Glutamatergic neuron (in vitro differentiated cells): ENCODE measurements at regions not wholly inside any gene's neighbourhood (a gene's known extent, or its start where the extent isn't known, plus 50 kb on each side); places are given as distances from the start of the nearest gene placed in this dataset.

Experiments used
- DNase-seq: peaks from one replicate; pipeline ENCODE4 v3.0.0; 2022
- H3K27ac Mint-ChIP-seq: one replicate; pipeline ENCODE4 v1.8.0; 2020; ENCODE audit warnings: mild to moderate bottlenecking, mixed read lengths, inconsistent platforms; ENCODE audit not compliant: unreplicated experiment
- H3K27me3 Mint-ChIP-seq: one replicate; pipeline ENCODE4 v1.8.0; 2020; ENCODE audit warnings: mild to moderate bottlenecking, moderate library complexity, mixed read lengths, inconsistent platforms; ENCODE audit not compliant: unreplicated experiment
- H3K36me3 Mint-ChIP-seq: one replicate; pipeline ENCODE4 v1.8.0; 2020; ENCODE audit warnings: mild to moderate bottlenecking, mixed read lengths, inconsistent platforms; ENCODE audit not compliant: unreplicated experiment
- H3K4me1 Mint-ChIP-seq: one replicate; pipeline ENCODE4 v1.8.0; 2020; ENCODE audit warnings: mild to moderate bottlenecking, low read depth, mixed read lengths, inconsistent platforms; ENCODE audit not compliant: unreplicated experiment
- H3K4me3 Mint-ChIP-seq: one replicate; pipeline ENCODE4 v1.8.0; 2020; ENCODE audit warnings: mild to moderate bottlenecking, mixed read lengths, inconsistent platforms; ENCODE audit not compliant: unreplicated experiment
- H3K9me3 Mint-ChIP-seq: one replicate; pipeline ENCODE4 v1.8.0; 2020; ENCODE audit warnings: mild to moderate bottlenecking, moderate library complexity, mixed read lengths, inconsistent platforms; ENCODE audit not compliant: unreplicated experiment
- TF ChIP-seq, protein P1 (sequence below): fragments of 200-600 bp; sonication (generic); IDR thresholded peaks from one replicate; pipeline ENCODE4 v1.5.0; 2021; ENCODE audit not compliant: partially characterized antibody, unreplicated experiment

DNA sequence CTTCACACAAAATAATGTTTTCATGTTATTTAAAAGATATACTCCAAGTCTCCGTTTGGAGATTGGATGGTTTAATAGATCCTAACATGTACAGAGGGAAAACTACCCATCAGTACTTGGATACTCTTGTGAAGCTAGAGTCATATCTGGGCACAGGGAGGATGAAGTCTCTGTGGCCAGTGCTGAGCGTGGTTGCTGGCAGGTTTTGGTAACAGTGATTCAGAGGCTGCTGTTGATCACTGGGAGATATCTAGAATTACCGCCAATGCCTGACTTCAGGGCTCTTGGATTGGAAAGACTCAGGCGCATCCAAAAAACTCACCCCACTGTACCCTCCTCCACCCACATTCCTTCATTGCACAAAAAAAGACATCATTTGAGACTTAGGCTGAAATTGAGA is 107.2 kb upstream of the PGRMC2 start:
- Mint-ChIP-seq H3K27ac (no peak overlapping the region), H3K27me3 (peaks cover 2% of the 10 kb centered on the region), H3K4me1 (no peaks in the 10 kb centered on the region), H3K9me3 (no peaks in the 10 kb centered on the region), H3K36me3 (no peaks in the 10 kb centered on the region), H3K4me3 (no peak overlapping the region)
- DNase-seq = no peak
- TF ChIP-seq, protein P1, sequence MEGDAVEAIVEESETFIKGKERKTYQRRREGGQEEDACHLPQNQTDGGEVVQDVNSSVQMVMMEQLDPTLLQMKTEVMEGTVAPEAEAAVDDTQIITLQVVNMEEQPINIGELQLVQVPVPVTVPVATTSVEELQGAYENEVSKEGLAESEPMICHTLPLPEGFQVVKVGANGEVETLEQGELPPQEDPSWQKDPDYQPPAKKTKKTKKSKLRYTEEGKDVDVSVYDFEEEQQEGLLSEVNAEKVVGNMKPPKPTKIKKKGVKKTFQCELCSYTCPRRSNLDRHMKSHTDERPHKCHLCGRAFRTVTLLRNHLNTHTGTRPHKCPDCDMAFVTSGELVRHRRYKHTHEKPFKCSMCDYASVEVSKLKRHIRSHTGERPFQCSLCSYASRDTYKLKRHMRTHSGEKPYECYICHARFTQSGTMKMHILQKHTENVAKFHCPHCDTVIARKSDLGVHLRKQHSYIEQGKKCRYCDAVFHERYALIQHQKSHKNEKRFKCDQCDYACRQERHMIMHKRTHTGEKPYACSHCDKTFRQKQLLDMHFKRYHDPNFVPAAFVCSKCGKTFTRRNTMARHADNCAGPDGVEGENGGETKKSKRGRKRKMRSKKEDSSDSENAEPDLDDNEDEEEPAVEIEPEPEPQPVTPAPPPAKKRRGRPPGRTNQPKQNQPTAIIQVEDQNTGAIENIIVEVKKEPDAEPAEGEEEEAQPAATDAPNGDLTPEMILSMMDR = no peak

DNA sequence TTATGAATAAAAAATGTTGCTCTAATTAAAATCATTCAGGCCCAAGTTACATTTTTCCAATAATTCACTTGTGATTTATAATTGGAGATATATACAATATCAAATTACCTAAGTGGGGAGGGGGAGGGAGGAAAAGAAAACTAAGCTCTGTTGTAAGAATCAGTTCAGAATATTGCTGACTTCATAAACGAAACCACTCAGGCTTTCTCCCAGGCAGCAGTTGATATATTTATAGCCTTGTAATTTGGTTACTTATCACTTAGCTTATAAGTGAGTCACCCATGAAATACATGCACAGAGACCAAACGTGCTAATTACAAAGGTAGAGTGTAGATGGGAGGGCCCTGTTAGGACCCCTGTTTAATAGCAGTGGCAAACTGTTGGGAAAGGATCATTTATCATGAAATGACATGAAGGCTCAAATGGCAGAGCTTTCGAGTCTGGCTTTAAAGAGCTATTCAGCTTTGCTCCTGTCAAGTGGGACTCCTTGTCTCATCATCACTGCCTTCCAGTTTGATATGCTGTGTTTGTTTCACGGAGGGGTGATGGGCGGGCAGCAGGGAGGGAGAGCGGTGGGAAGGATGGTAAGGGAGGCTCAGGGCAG is 105.6 kb upstream of the PGRMC2 start:
- H3K27me3 Mint-ChIP-seq = peaks cover 4% of the 10 kb centered on the region
- H3K4me1 Mint-ChIP-seq = no peaks in the 10 kb centered on the region
- H3K27ac Mint-ChIP-seq = no peak overlapping the region
- no peak overlapping the region for H3K4me3 Mint-ChIP-seq
- TF ChIP-seq, protein P1 = no peak
- DNase-seq = no peak
- H3K9me3 Mint-ChIP-seq = no peaks in the 10 kb centered on the region
- no peaks in the 10 kb centered on the region for H3K36me3 Mint-ChIP-seq

DNA sequence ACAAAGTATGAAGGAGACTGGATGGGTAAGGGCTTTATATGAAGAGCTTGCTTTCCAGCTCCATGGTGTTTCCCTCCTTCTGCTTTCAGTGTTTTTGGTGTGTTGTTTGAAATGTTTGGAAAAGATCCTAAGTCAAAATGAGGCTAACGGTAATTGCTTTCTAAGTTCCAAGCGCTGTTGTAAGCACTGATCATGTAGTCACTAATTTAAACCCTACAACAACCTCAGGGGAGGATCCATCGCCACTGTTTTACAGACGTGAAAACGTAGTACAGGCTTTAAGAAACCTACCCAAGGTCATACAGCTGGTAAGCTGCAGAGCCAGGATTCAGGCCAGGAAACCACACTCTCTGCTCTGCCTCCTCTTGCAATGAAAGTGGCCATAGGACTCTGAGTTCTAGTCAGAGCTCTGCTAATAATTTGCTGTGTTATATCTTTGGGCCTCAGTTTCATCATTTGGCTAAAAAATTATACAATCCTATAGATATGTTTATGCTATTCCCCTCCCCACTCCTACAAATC is 102.9 kb upstream of the PGRMC2 start:
- no peak overlapping the region for H3K27ac Mint-ChIP-seq
- no peak for DNase-seq
- no peak overlapping the region for H3K4me3 Mint-ChIP-seq
- TF ChIP-seq, protein P1 = no peak
- peaks cover 6% of the 10 kb centered on the region for H3K4me1 Mint-ChIP-seq
- peaks cover 4% of the 10 kb centered on the region for H3K27me3 Mint-ChIP-seq
- no peaks in the 10 kb centered on the region for H3K36me3 Mint-ChIP-seq
- H3K9me3 Mint-ChIP-seq = no peaks in the 10 kb centered on the region

DNA sequence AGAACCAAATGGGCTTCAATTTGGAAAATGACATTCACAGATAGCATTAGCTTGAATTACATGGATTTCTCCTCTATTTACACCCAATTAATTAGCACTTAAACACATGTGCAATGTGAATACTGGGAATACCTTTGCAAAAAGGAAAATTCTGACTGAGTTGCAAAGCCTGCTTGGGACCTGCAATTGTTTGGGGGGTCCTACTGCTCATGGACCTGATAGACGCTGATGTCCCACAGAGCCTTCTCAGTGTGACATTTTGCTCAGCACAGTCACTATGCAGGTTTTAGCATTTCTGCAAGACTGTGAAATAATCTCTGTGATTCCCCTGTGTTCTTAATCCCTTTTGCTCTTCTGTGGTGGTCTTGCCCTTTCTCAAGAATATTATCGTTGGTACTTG is 101.2 kb upstream of the PGRMC2 start:
- Mint-ChIP-seq H3K9me3 (no peaks in the 10 kb centered on the region), H3K27me3 (peaks cover 4% of the 10 kb centered on the region), H3K4me1 (peaks cover 6% of the 10 kb centered on the region), H3K4me3 (no peak overlapping the region), H3K27ac (no peak overlapping the region), H3K36me3 (no peaks in the 10 kb centered on the region)
- TF ChIP-seq, protein P1 = no peak
- DNase-seq = no peak

DNA sequence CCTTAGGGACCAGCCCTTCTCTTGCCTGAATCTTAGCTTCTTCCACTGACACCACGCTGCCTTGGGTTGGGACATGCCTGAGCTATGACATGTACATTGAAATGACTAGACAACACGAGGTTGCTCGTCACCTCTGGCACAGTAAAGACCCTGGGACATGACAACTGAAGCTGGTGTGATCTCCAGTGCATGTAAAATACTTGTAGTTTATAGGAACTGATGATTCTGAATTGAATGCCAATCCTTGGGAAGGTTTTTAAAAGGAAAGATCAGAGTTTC is 100.7 kb upstream of the PGRMC2 start:
- no peak for DNase-seq
- TF ChIP-seq, protein P1 = no peak
- Mint-ChIP-seq H3K36me3 (no peaks in the 10 kb centered on the region), H3K4me1 (peaks cover 6% of the 10 kb centered on the region), H3K27ac (no peak overlapping the region), H3K27me3 (peaks cover 4% of the 10 kb centered on the region), H3K9me3 (no peaks in the 10 kb centered on the region), H3K4me3 (no peak overlapping the region)
